ENCODE measurements at regions not wholly inside any gene's neighbourhood (a gene's known extent, or its start where the extent isn't known, plus 50 kb on each side); places are given as distances from the start of the nearest gene placed in this dataset.

DNA sequence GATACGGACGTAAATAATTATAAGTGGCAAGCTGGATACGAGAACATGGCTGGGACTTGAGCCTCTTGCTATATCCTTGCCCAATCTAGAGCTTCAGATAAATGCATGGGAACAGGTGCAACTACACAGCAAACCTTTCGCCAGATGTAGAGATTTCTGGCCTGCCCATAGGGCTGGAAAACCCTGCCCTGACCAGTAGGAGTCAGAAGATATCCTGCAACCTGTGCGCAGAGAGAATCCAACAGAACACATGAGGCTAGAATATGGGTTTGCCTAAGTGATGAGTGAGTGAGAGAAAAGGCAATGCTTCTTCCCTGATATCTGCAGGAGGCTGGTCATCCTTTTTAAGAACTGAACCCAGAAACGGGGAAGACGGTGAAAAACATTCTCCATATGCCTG lies 805.3 kb upstream of the TENM3 start:
- H3K27ac ChIP-seq (ENCODE audit: low read depth) = no peak overlapping the region
- DNase-seq (ENCODE audit: extremely low spot score) = no peak
- H3K4me3 ChIP-seq (ENCODE audit: low read depth, low read length) = no peak overlapping the region
- H3K36me3 ChIP-seq (ENCODE audit: insufficient read depth) = no peaks in the 10 kb centered on the region
- 88% methylated on average over 7 of the region's 7 CpGs for WGBS
- no peaks in the 10 kb centered on the region for H3K4me1 ChIP-seq (ENCODE audit: insufficient read depth)

DNA sequence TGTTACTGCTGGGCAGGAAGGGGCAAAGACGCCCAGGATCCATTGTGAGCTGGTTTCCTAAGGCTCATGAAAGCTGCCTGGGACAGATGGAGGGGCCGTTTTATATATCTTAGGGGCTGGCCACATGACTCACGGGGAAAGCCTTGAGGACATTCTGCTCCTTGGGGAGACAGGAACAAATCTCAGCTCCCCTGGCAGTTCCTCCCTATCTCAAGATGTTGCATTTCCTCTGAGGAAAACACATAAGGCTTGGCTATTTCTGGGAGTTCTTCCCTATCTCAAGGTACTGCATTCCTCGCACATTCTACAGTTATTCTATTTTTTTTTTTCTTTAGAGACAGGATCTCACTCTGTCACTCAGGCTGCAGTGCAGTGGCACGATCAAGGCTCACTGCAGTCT lies 804.6 kb upstream of the TENM3 start:
- no peak for DNase-seq (ENCODE audit: extremely low spot score)
- Histone ChIP-seq H3K4me1 (ENCODE audit: insufficient read depth) (no peaks in the 10 kb centered on the region), H3K27ac (ENCODE audit: low read depth) (no peak overlapping the region), H3K36me3 (ENCODE audit: insufficient read depth) (no peaks in the 10 kb centered on the region), H3K4me3 (ENCODE audit: low read depth, low read length) (no peak overlapping the region)
- WGBS = 50% methylated on average over 5 of the region's 5 CpGs

- no peak for DNase-seq (ENCODE audit: extremely low spot score)
- H3K4me3 ChIP-seq (ENCODE audit: low read depth, low read length) = no peak overlapping the region
- no peak overlapping the region for H3K27ac ChIP-seq (ENCODE audit: low read depth)
- no peaks in the 10 kb centered on the region for H3K4me1 ChIP-seq (ENCODE audit: insufficient read depth)
- WGBS = 23% methylated on average over 6 of the region's 6 CpGs
- H3K36me3 ChIP-seq (ENCODE audit: insufficient read depth) = no peaks in the 10 kb centered on the region
Measured at GRCh38 chr4:181443021-181443420, 800.2 kb upstream of the TENM3 start.

- Histone ChIP-seq H3K4me3 (ENCODE audit: low read depth, low read length) (no peak overlapping the region), H3K36me3 (ENCODE audit: insufficient read depth) (no peaks in the 10 kb centered on the region), H3K4me1 (ENCODE audit: insufficient read depth) (no peaks in the 10 kb centered on the region), H3K27ac (ENCODE audit: low read depth) (no peak overlapping the region)
- DNase-seq (ENCODE audit: extremely low spot score) = no peak
- whole genome bisulfite sequencing = 87% methylated on average over 7 of the region's 7 CpGs
Measured at GRCh38 chr4:181465826-181466225, 777.4 kb upstream of the TENM3 start.

DNA sequence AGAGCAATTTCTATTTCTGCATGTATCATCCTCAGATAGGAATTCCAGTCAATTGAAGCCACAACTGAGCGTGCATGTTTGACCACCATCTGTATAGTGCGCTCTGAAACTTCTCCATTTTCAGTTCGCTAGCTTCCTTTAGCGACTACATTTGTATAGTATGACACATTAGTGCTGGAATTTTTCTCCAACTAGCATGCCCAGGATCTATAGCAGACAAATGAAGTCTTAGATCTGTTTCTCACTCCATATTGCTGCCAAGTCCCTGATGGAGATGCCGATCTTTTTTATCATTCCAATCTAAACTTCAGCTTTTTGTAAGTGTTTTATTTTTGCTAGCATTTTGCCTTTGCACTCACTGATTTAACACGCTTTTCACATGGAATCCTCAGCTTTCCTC lies 774.8 kb upstream of the TENM3 start:
- H3K4me1 ChIP-seq (ENCODE audit: insufficient read depth) = no peaks in the 10 kb centered on the region
- no peak for DNase-seq (ENCODE audit: extremely low spot score)
- no peaks in the 10 kb centered on the region for H3K36me3 ChIP-seq (ENCODE audit: insufficient read depth)
- H3K27ac ChIP-seq (ENCODE audit: low read depth) = no peak overlapping the region
- H3K4me3 ChIP-seq (ENCODE audit: low read depth, low read length) = no peak overlapping the region
- WGBS = 75% methylated on average over 6 of the region's 6 CpGs

GRCh38 chr4:181470306-181470705 lies 772.9 kb upstream of the TENM3 start:
- H3K4me1 ChIP-seq (ENCODE audit: insufficient read depth) = no peaks in the 10 kb centered on the region
- H3K4me3 ChIP-seq (ENCODE audit: low read depth, low read length) = no peak overlapping the region
- 33% methylated on average over 5 of the region's 5 CpGs for whole genome bisulfite sequencing
- H3K36me3 ChIP-seq (ENCODE audit: insufficient read depth) = no peaks in the 10 kb centered on the region
- no peak overlapping the region for H3K27ac ChIP-seq (ENCODE audit: low read depth)
- DNase-seq (ENCODE audit: extremely low spot score) = no peak

GRCh38 chr4:181475359-181475758 lies 767.8 kb upstream of the TENM3 start:
- H3K27ac ChIP-seq (ENCODE audit: low read depth) = no peak overlapping the region
- no peaks in the 10 kb centered on the region for H3K4me1 ChIP-seq (ENCODE audit: insufficient read depth)
- no peak for DNase-seq (ENCODE audit: extremely low spot score)
- H3K36me3 ChIP-seq (ENCODE audit: insufficient read depth) = no peaks in the 10 kb centered on the region
- 60% methylated on average over 3 of the region's 3 CpGs for WGBS
- H3K4me3 ChIP-seq (ENCODE audit: low read depth, low read length) = no peak overlapping the region

DNA sequence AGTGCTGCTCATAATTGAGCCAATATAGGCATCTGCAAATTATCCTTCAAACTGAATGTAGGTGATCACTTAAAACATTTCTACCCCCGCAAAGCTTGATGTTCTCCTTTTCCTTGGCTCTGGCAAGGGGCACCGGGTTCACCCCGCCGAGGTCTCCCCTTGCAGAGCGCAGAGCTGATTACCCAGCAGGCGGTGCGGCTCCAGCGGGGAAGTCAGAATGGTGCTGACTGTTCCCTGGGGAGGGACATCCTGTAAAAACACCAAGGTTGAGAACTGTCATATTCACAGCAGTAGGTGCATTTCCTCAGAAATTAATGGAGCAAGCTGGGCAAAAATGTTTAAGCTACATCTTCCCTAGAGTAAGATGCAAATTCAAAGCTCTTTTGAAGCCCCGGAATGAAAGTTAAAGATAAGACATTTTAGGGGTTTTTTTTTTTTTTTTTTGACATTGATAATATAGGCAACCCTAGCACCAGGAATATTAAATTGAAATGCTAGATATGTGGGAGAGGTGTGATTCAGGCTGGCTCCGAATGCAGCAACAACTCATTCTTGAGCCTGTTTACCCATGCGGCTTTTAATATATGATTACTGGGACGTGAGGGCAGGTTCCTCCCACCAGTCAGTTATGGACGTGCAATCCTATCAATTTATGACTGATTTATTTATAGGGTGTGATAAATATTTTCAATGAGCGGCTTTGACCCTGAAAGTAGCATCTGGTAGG lies 767.3 kb upstream of the TENM3 start:
- WGBS = 30% methylated on average over 14 of the region's 14 CpGs
- Histone ChIP-seq H3K36me3 (ENCODE audit: insufficient read depth) (no peaks in the 10 kb centered on the region), H3K27ac (ENCODE audit: low read depth) (no peak overlapping the region), H3K4me1 (ENCODE audit: insufficient read depth) (no peaks in the 10 kb centered on the region), H3K4me3 (ENCODE audit: low read depth, low read length) (no peak overlapping the region)
- DNase-seq (ENCODE audit: extremely low spot score) = no peak

GRCh38 chr4:181476508-181476890 lies 766.7 kb upstream of the TENM3 start:
- 54% methylated on average over 2 of the region's 2 CpGs for WGBS
- Histone ChIP-seq H3K36me3 (ENCODE audit: insufficient read depth) (no peaks in the 10 kb centered on the region), H3K4me1 (ENCODE audit: insufficient read depth) (no peaks in the 10 kb centered on the region), H3K27ac (ENCODE audit: low read depth) (no peak overlapping the region), H3K4me3 (ENCODE audit: low read depth, low read length) (no peak overlapping the region)
- DNase-seq (ENCODE audit: extremely low spot score) = no peak

DNA sequence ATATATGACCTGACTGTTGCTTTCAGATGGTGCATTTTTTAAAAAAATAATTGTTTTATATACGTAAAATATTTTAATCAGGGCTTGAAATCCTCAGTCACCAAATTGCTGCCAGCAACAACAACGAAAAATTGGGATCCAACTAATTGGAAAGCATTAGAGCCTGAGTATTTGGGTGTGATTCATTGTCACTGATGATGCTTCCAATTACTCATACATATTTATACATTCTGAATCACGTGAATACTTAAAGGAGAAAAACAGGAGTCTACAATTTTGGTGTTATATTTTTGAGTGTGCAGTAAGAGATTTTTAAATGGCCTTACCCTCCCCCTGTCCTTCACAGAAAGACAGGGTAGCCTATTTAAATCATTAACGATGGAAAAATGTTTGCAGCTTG lies 765.6 kb upstream of the TENM3 start:
- no peak for DNase-seq (ENCODE audit: extremely low spot score)
- H3K4me1 ChIP-seq (ENCODE audit: insufficient read depth) = no peaks in the 10 kb centered on the region
- no peak overlapping the region for H3K27ac ChIP-seq (ENCODE audit: low read depth)
- no peak overlapping the region for H3K4me3 ChIP-seq (ENCODE audit: low read depth, low read length)
- 73% methylated on average over 4 of the region's 4 CpGs for WGBS
- H3K36me3 ChIP-seq (ENCODE audit: insufficient read depth) = no peaks in the 10 kb centered on the region

- DNase-seq (ENCODE audit: extremely low spot score) = no peak
- no peaks in the 10 kb centered on the region for H3K36me3 ChIP-seq (ENCODE audit: insufficient read depth)
- H3K4me3 ChIP-seq (ENCODE audit: low read depth, low read length) = no peak overlapping the region
- 53% methylated on average over 3 of the region's 3 CpGs for WGBS
- H3K4me1 ChIP-seq (ENCODE audit: insufficient read depth) = no peaks in the 10 kb centered on the region
- H3K27ac ChIP-seq (ENCODE audit: low read depth) = no peak overlapping the region
Measured at GRCh38 chr4:181478656-181479055, 764.5 kb upstream of the TENM3 start.

DNA sequence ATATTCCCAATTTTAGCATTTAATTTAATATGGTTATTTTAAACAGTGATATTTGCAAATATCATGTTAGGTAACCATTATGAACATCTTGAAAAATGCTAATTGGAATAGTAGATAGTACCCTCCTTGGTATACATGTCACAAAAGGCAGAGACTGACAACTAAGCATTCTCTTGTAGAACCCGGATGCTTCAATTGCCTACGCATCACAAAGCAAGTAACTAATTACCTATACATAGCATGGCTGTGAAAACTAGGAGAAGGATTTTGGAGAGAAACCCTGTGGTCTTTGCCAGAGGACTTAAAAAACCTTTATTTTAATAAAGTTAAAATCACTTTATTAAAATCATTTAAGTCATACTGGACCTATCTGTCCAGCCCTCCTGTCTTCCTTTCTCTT lies 764.1 kb upstream of the TENM3 start:
- no peak for DNase-seq (ENCODE audit: extremely low spot score)
- Histone ChIP-seq H3K36me3 (ENCODE audit: insufficient read depth) (no peaks in the 10 kb centered on the region), H3K4me3 (ENCODE audit: low read depth, low read length) (no peak overlapping the region), H3K4me1 (ENCODE audit: insufficient read depth) (no peaks in the 10 kb centered on the region), H3K27ac (ENCODE audit: low read depth) (no peak overlapping the region)
- 67% methylated on average over 2 of the region's 2 CpGs for WGBS

DNA sequence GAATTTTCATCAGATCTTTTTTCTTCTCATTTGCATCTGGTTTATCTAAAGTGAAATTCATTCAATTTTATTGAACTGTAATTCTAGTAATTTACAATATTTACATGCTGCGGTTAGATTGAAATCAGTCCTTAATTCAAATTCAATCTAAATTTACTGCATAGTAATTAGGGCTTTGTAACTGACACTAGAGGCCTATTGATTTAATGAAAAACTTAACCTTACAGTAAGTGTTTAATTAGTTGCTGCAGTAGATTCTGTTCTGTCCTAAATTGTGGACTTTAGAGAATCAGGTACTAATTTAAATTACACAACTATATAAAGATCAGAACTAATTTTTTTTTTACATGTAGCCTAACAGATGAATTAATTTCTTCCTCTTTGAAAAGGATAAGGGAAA lies 758.8 kb upstream of the TENM3 start:
- Histone ChIP-seq H3K4me3 (ENCODE audit: low read depth, low read length) (no peak overlapping the region), H3K4me1 (ENCODE audit: insufficient read depth) (no peaks in the 10 kb centered on the region), H3K36me3 (ENCODE audit: insufficient read depth) (no peaks in the 10 kb centered on the region), H3K27ac (ENCODE audit: low read depth) (no peak overlapping the region)
- WGBS = 89% methylated on average over 1 of the region's 1 CpG
- DNase-seq (ENCODE audit: extremely low spot score) = no peak

DNA sequence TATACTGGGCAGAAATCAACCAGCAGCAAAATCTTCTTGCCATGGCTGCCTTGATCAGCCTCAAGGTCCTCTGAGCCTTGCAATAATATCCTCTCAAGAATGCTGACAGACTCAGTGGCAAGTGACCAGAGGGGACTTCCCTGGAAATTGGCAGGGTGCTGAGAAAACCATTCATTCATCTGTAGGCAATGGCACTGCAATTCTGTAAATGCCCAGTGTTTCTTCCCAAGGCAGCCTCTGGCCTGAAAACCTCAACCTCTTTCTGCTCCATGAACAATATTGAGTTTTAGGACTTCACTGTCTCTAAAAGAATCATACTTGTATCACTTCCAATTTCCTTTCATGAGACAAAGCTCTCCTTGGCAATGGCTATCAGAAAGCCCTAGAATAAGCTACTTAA lies 754.3 kb upstream of the TENM3 start:
- no peak overlapping the region for H3K27ac ChIP-seq (ENCODE audit: low read depth)
- no peaks in the 10 kb centered on the region for H3K4me1 ChIP-seq (ENCODE audit: insufficient read depth)
- no peaks in the 10 kb centered on the region for H3K36me3 ChIP-seq (ENCODE audit: insufficient read depth)
- no peak for DNase-seq (ENCODE audit: extremely low spot score)
- no peak overlapping the region for H3K4me3 ChIP-seq (ENCODE audit: low read depth, low read length)

- no peaks in the 10 kb centered on the region for H3K4me1 ChIP-seq (ENCODE audit: insufficient read depth)
- H3K36me3 ChIP-seq (ENCODE audit: insufficient read depth) = no peaks in the 10 kb centered on the region
- H3K27ac ChIP-seq (ENCODE audit: low read depth) = no peak overlapping the region
- DNase-seq (ENCODE audit: extremely low spot score) = no peak
- WGBS = 86% methylated on average over 1 of the region's 1 CpG
- H3K4me3 ChIP-seq (ENCODE audit: low read depth, low read length) = no peak overlapping the region
Measured at GRCh38 chr4:181498148-181498547, 745.1 kb upstream of the TENM3 start.
